Endodermal cell (in vitro differentiated cells): ENCODE measurements at regions not wholly inside any gene's neighbourhood (a gene's known extent, or its start where the extent isn't known, plus 50 kb on each side); places are given as distances from the start of the nearest gene placed in this dataset.

Experiments used
- DNase-seq: peaks from one replicate; pipeline ENCODE4 v3.0.0-alpha.2; 2017
- H3K27ac ChIP-seq: 2 replicates; pipeline ENCODE4 v1.5.1; 2013; ENCODE audit warnings: mild to moderate bottlenecking, low read depth, low read length, moderate library complexity
- H3K27me3 ChIP-seq: 2 replicates; pipeline ENCODE4 v1.6.1; 2013; ENCODE audit warnings: mild to moderate bottlenecking, low read length, moderate library complexity; ENCODE audit not compliant: insufficient read depth, control insufficient read depth, poor library complexity, severe bottlenecking
- H3K36me3 ChIP-seq: 2 replicates; pipeline ENCODE4 v1.7.0; 2013; ENCODE audit warnings: mild to moderate bottlenecking, low read length, moderate library complexity; ENCODE audit not compliant: control insufficient read depth, insufficient read depth
- H3K4me1 ChIP-seq: one replicate; pipeline ENCODE4 v1.7.0; 2013; ENCODE audit warnings: low read length; ENCODE audit not compliant: control insufficient read depth, insufficient read depth
- H3K4me3 ChIP-seq: 2 replicates; pipeline ENCODE4 v1.5.1; 2013; ENCODE audit warnings: mild to moderate bottlenecking, low read length, moderate library complexity
- H3K9ac ChIP-seq: 2 replicates; pipeline ENCODE4 v1.6.1; 2013; ENCODE audit warnings: mild to moderate bottlenecking, low read length, moderate library complexity; ENCODE audit not compliant: poor library complexity, severe bottlenecking; ENCODE audit errors: extremely low read depth
- H3K9me3 ChIP-seq: 2 replicates; pipeline ENCODE4 v1.6.1; 2013; ENCODE audit warnings: mild to moderate bottlenecking, low read length, moderate library complexity; ENCODE audit not compliant: control insufficient read depth
- H3K27ac Mint-ChIP-seq: 2 replicates; pipeline ENCODE4 v1.8.0; 2020; ENCODE audit warnings: mixed read lengths
- H3K27me3 Mint-ChIP-seq: 2 replicates; pipeline ENCODE4 v1.8.0; 2021; ENCODE audit warnings: mild to moderate bottlenecking, mixed read lengths; ENCODE audit not compliant: insufficient read depth
- H3K36me3 Mint-ChIP-seq: 2 replicates; pipeline ENCODE4 v1.8.0; 2020; ENCODE audit warnings: low read depth, mixed read lengths
- H3K4me1 Mint-ChIP-seq: 2 replicates; pipeline ENCODE4 v1.8.0; 2020; ENCODE audit warnings: mixed read lengths
- H3K4me3 Mint-ChIP-seq: 2 replicates; pipeline ENCODE4 v1.8.0; 2020; ENCODE audit warnings: mild to moderate bottlenecking, moderate library complexity, mixed read lengths
- H3K9me3 Mint-ChIP-seq: 2 replicates; pipeline ENCODE4 v1.8.0; 2020; ENCODE audit warnings: mild to moderate bottlenecking, mixed read lengths
- CTCF ChIP-seq: fragments of 200-600 bp; sonication (generic); conservative IDR thresholded peaks from 2 replicates; pipeline ENCODE4 v1.5.0; 2021; ENCODE audit warnings: antibody characterized with exemption, mild to moderate bottlenecking
- WGBS, 2 experiments: methylation state at CpG; one replicate each; pipeline versions ENCODE4 v1.1.5 to v1.1.7; 2013; ENCODE audit warnings: missing lambda C conversion rate in 2 of 2, mixed read lengths in 1 of 2; ENCODE audit not compliant: insufficient coverage in 1 of 2, insufficient read length in 1 of 2; 5-methylcytosine and 5-hydroxymethylcytosine counted together

GRCh38 chr1:22223176-22223575 lies 80.3 kb upstream of the WNT4 start:
- Mint-ChIP-seq H3K36me3 (no peaks in the 10 kb centered on the region), H3K9me3 (no peaks in the 10 kb centered on the region), H3K27me3 (peaks cover 2% of the 10 kb centered on the region), H3K4me3 (no peak overlapping the region), H3K27ac (no peak overlapping the region), H3K4me1 (no peaks in the 10 kb centered on the region)
- H3K36me3 ChIP-seq = no peaks in the 10 kb centered on the region
- no peak overlapping the region for H3K9ac ChIP-seq
- TF ChIP-seq CTCF = no peak
- WGBS, 2 experiments = 87 to 97% methylated on average over 5 to 6 of the region's 6 CpGs
- no peak overlapping the region for H3K27ac ChIP-seq
- H3K4me1 ChIP-seq = no peaks in the 10 kb centered on the region
- H3K4me3 ChIP-seq = no peak overlapping the region
- H3K27me3 ChIP-seq = no peaks in the 10 kb centered on the region
- H3K9me3 ChIP-seq = no peaks in the 10 kb centered on the region
- DNase-seq = peak; percentile 12

- no peaks in the 10 kb centered on the region for H3K9me3 ChIP-seq
- no peak overlapping the region for H3K27ac ChIP-seq
- no peak for TF ChIP-seq CTCF
- Mint-ChIP-seq H3K27ac (no peak overlapping the region), H3K4me3 (no peak overlapping the region), H3K36me3 (no peaks in the 10 kb centered on the region), H3K4me1 (peaks cover 1% of the 10 kb centered on the region), H3K27me3 (no peaks in the 10 kb centered on the region), H3K9me3 (no peaks in the 10 kb centered on the region)
- no peaks in the 10 kb centered on the region for H3K27me3 ChIP-seq
- no peak overlapping the region for H3K9ac ChIP-seq
- 87 to 89% methylated on average over 3 to 5 of the region's 5 CpGs for WGBS, 2 experiments
- H3K36me3 ChIP-seq = no peaks in the 10 kb centered on the region
- peak; percentile 17 for DNase-seq
- H3K4me3 ChIP-seq = no peak overlapping the region
- H3K4me1 ChIP-seq = peaks cover 1% of the 10 kb centered on the region
Measured at GRCh38 chr1:22224091-22224490, 81.2 kb upstream of the WNT4 start.

- H3K4me3 ChIP-seq = no peak overlapping the region
- TF ChIP-seq CTCF = no peak
- no peak overlapping the region for H3K27ac ChIP-seq
- H3K9me3 ChIP-seq = no peaks in the 10 kb centered on the region
- H3K9ac ChIP-seq = no peak overlapping the region
- Mint-ChIP-seq H3K27me3 (no peaks in the 10 kb centered on the region), H3K4me1 (peaks cover 7% of the 10 kb centered on the region), H3K4me3 (no peak overlapping the region), H3K36me3 (no peaks in the 10 kb centered on the region), H3K9me3 (no peaks in the 10 kb centered on the region), H3K27ac (no peak overlapping the region)
- H3K4me1 ChIP-seq = peaks cover 2% of the 10 kb centered on the region
- no peaks in the 10 kb centered on the region for H3K36me3 ChIP-seq
- DNase-seq = no peak
- no peaks in the 10 kb centered on the region for H3K27me3 ChIP-seq
- 100% methylated on average over 1 of the region's 1 CpG for WGBS, 2 experiments
Measured at GRCh38 chr1:22224631-22225030, 81.7 kb upstream of the WNT4 start.
